ENCODE measurements at regions not wholly inside any gene's neighbourhood (a gene's known extent, or its start where the extent isn't known, plus 50 kb on each side); places are given as distances from the start of the nearest gene placed in this dataset.

DNA sequence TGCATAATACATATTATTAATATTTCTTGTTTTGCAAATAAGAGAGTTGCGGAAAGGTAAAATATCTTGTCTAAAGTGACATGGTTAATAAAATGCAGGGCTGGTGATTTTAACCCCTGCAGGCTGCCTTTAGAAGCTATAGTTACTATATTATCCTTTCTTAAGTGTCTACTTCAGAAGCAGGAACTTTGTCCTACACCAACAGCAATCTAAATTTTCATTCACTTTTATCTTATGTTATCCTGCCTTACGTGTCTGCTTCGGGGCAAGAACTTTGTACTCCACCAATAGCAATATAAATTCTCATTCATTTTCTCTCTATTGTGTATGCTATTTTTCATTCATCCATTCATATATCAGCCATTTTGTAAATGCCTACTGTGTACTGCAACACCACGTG is 719.5 kb downstream of the TLR4 start:
- Histone ChIP-seq H3K36me3 (ENCODE audit: control insufficient read depth, insufficient read depth, low read length) (no peaks in the 10 kb centered on the region), H3K27ac (ENCODE audit: low read depth, low read length, severe bottlenecking) (no peak overlapping the region), H3K4me3 (ENCODE audit: extremely low read depth, insufficient read depth, low read length, poor library complexity, severe bottlenecking) (no peak overlapping the region), H3K9me3 (ENCODE audit: control insufficient read depth, low read length) (no peaks in the 10 kb centered on the region), H3K4me1 (ENCODE audit: control insufficient read depth, insufficient read depth, low read length, poor library complexity, severe bottlenecking) (no peaks in the 10 kb centered on the region)
- 94 to 100% methylated on average over 2 of the region's 4 CpGs for WGBS, 2 experiments (ENCODE audit: insufficient coverage in 2 of 2)

DNA sequence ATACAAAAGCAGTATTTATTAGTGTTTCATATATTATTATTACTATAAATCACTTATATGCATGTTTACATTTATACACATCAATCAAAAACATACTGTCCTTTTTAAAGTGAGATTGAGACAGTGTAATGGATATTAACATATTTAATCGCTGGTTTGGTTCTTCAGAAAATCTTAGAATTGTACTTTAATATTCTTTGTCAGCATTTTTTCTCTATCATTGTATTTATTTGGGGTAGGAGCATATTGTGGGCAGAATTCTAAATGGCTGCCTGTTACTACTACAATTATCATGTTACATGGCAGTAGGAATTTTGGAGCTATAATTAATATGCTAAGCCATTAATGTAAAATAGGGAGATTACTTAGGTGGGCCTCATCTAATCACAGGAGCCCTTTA is 722.6 kb downstream of the TLR4 start:
- Histone ChIP-seq H3K9me3 (ENCODE audit: control insufficient read depth, low read length) (no peaks in the 10 kb centered on the region), H3K4me1 (ENCODE audit: control insufficient read depth, insufficient read depth, low read length, poor library complexity, severe bottlenecking) (no peaks in the 10 kb centered on the region), H3K27ac (ENCODE audit: low read depth, low read length, severe bottlenecking) (no peak overlapping the region), H3K36me3 (ENCODE audit: control insufficient read depth, insufficient read depth, low read length) (no peaks in the 10 kb centered on the region), H3K4me3 (ENCODE audit: extremely low read depth, insufficient read depth, low read length, poor library complexity, severe bottlenecking) (no peak overlapping the region)
- WGBS, 2 experiments (ENCODE audit: insufficient coverage in 2 of 2): no CpG with 5 or more reads among the region's 1 CpG

DNA sequence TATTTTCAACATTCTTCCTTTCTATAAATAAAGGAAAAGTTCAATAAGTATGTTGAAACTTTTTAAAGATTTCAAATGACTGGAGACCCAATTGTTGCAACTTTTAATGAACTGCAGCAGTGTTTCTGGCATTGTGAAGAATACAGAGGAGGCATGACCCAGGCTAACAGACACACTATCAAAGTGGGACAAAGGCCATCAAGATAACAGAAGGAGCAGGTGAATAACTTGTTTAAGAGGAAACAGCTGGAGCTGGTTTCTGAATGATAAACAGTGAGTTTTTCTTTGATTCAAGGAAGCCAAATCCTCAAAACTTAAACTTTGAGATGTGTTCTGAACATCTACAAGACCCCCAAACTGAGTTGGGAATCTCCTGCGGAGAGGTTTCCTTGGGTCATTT is 734.6 kb downstream of the TLR4 start:
- no peaks in the 10 kb centered on the region for H3K4me1 ChIP-seq (ENCODE audit: control insufficient read depth, insufficient read depth, low read length, poor library complexity, severe bottlenecking)
- no peak overlapping the region for H3K27ac ChIP-seq (ENCODE audit: low read depth, low read length, severe bottlenecking)
- H3K36me3 ChIP-seq (ENCODE audit: control insufficient read depth, insufficient read depth, low read length): no peaks in the 10 kb centered on the region
- H3K9me3 ChIP-seq (ENCODE audit: control insufficient read depth, low read length): no peaks in the 10 kb centered on the region
- no peak overlapping the region for H3K4me3 ChIP-seq (ENCODE audit: extremely low read depth, insufficient read depth, low read length, poor library complexity, severe bottlenecking)
- WGBS, 2 experiments (ENCODE audit: insufficient coverage in 2 of 2): 80% methylated on average over 1 of the region's 1 CpG; no CpG with 5 or more reads in 1 of the 2 experiments

DNA sequence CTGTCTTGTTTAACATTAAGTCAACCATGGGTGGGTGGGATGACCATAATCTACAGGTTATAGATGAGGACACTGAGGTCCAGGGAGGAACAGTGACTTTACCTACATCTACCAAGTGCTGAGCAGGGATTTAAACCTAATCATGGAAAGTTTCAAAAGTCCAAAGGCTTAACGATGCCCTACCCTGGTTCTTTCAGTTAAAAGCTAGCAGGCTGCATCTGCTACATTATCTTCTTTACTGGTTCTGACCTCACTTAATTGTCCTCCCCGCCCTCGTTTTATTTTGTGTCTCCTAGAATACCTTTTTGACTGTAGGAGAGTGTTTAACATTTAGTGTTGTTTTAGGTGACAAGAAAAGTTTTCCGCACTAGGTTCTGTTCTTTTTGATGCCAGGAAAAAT is 735.2 kb downstream of the TLR4 start:
- 88 to 100% methylated on average over 1 of the region's 4 CpGs for WGBS, 2 experiments (ENCODE audit: insufficient coverage in 2 of 2)
- no peaks in the 10 kb centered on the region for H3K36me3 ChIP-seq (ENCODE audit: control insufficient read depth, insufficient read depth, low read length)
- no peaks in the 10 kb centered on the region for H3K9me3 ChIP-seq (ENCODE audit: control insufficient read depth, low read length)
- H3K4me1 ChIP-seq (ENCODE audit: control insufficient read depth, insufficient read depth, low read length, poor library complexity, severe bottlenecking): no peaks in the 10 kb centered on the region
- H3K4me3 ChIP-seq (ENCODE audit: extremely low read depth, insufficient read depth, low read length, poor library complexity, severe bottlenecking): no peak overlapping the region
- no peak overlapping the region for H3K27ac ChIP-seq (ENCODE audit: low read depth, low read length, severe bottlenecking)

DNA sequence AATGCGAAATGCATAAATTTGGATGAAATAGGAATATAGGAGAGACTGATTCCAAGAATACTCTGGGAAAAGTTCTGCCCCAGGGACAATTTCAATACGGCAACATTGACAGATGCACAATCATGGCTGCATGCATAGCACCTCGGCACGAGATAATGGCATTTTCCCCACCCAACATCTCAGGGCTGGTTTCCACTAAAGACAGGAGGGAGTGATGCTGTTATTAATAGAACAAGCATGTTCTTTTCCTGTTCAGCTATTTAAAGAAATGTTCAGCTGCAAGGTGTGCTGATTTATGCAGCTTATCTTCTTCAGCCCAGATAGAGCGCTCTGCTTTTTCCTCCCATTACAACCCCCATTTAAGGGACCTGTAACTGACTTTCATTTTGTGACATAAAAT is 740.2 kb downstream of the TLR4 start:
- Histone ChIP-seq H3K27ac (ENCODE audit: low read depth, low read length, severe bottlenecking) (no peak overlapping the region), H3K9me3 (ENCODE audit: control insufficient read depth, low read length) (no peaks in the 10 kb centered on the region), H3K36me3 (ENCODE audit: control insufficient read depth, insufficient read depth, low read length) (no peaks in the 10 kb centered on the region), H3K4me1 (ENCODE audit: control insufficient read depth, insufficient read depth, low read length, poor library complexity, severe bottlenecking) (no peaks in the 10 kb centered on the region), H3K4me3 (ENCODE audit: extremely low read depth, insufficient read depth, low read length, poor library complexity, severe bottlenecking) (no peak overlapping the region)
- WGBS, 2 experiments (ENCODE audit: insufficient coverage in 2 of 2): 96 to 100% methylated on average over 2 to 4 of the region's 5 CpGs

DNA sequence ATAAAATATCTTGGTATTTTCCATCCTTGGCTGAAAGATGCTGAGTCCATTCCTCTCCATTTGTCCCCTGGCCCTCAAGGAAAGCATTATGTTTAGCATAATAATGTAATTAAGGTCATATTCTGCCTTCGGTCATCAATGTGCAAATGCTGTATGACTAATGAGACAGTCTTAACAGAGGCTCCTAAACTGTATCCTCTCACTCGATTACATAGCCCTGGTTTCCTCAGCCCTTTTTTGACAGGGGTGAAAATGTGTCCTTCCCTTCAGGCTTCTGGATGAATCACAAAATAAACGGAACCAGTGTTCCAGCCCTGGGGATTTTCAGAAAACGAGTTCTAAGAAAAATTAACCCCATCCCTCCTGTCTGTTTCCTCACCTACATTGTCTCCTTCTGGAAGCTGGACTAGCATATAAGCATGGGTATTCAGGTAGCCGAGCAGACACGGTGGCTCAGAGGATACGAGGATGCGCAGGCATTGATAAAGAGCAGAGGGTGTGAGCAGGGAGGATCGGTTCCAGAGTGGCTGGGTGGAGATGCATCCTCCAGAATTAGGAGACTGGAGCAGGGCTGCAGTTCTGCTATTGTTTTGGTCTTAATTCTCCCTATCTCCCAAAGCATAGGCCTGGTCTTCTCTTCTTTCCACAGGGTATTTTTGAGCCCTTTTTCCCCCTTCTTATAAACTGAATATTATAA is 742.9 kb downstream of the TLR4 start:
- 77 to 83% methylated on average over 7 to 8 of the region's 9 CpGs for WGBS, 2 experiments (ENCODE audit: insufficient coverage in 2 of 2)
- no peaks in the 10 kb centered on the region for H3K36me3 ChIP-seq (ENCODE audit: control insufficient read depth, insufficient read depth, low read length)
- no peaks in the 10 kb centered on the region for H3K9me3 ChIP-seq (ENCODE audit: control insufficient read depth, low read length)
- no peak overlapping the region for H3K27ac ChIP-seq (ENCODE audit: low read depth, low read length, severe bottlenecking)
- no peak overlapping the region for H3K4me3 ChIP-seq (ENCODE audit: extremely low read depth, insufficient read depth, low read length, poor library complexity, severe bottlenecking)
- H3K4me1 ChIP-seq (ENCODE audit: control insufficient read depth, insufficient read depth, low read length, poor library complexity, severe bottlenecking): no peaks in the 10 kb centered on the region

DNA sequence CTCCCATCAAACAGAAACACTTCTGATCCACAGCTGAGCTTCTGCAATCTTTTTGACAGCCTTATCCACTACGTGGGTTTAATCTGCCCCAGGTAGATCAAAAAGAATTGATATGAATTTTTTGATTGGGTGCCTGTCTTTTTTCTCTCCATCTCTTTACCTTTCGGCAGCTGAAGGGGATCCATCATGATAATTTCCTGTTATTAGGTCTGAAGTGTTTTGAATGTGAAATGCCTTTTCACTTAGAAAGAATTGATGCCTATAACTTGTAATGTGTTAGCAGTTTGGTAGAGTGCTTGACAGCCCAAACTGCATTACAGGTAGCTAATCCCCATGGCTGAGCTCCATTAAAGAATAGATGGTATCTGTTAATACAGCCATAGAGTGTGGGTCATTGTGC is 745.4 kb downstream of the TLR4 start:
- Histone ChIP-seq H3K4me3 (ENCODE audit: extremely low read depth, insufficient read depth, low read length, poor library complexity, severe bottlenecking) (no peak overlapping the region), H3K27ac (ENCODE audit: low read depth, low read length, severe bottlenecking) (no peak overlapping the region), H3K4me1 (ENCODE audit: control insufficient read depth, insufficient read depth, low read length, poor library complexity, severe bottlenecking) (no peaks in the 10 kb centered on the region), H3K36me3 (ENCODE audit: control insufficient read depth, insufficient read depth, low read length) (no peaks in the 10 kb centered on the region), H3K9me3 (ENCODE audit: control insufficient read depth, low read length) (no peaks in the 10 kb centered on the region)
- 100% methylated on average over 1 of the region's 2 CpGs; no CpG with 5 or more reads in 1 of the 2 experiments for WGBS, 2 experiments (ENCODE audit: insufficient coverage in 2 of 2)

DNA sequence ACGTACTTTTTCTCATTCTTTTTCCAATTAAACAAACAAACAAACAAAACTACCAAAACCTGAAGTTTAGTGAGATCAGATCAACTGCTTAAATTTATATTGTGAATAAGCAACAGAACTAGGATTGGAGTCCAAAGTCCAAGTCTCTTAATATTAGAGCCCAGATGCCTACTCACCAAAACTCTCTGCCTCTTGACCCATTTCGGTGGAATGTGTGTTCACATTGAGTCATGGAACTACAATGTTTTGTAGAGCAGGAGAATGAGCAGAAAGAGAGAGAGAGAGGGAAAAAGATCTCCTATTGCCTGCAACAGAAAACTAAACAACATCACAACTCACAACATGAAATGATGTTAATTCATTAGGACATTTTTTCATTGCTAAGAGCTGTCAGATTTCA is 751.1 kb downstream of the TLR4 start:
- no peaks in the 10 kb centered on the region for H3K36me3 ChIP-seq (ENCODE audit: control insufficient read depth, insufficient read depth, low read length)
- no peaks in the 10 kb centered on the region for H3K4me1 ChIP-seq (ENCODE audit: control insufficient read depth, insufficient read depth, low read length, poor library complexity, severe bottlenecking)
- H3K4me3 ChIP-seq (ENCODE audit: extremely low read depth, insufficient read depth, low read length, poor library complexity, severe bottlenecking): no peak overlapping the region
- 100% methylated on average over 1 of the region's 2 CpGs for WGBS, 2 experiments (ENCODE audit: insufficient coverage in 2 of 2)
- H3K27ac ChIP-seq (ENCODE audit: low read depth, low read length, severe bottlenecking): no peak overlapping the region
- no peaks in the 10 kb centered on the region for H3K9me3 ChIP-seq (ENCODE audit: control insufficient read depth, low read length)

DNA sequence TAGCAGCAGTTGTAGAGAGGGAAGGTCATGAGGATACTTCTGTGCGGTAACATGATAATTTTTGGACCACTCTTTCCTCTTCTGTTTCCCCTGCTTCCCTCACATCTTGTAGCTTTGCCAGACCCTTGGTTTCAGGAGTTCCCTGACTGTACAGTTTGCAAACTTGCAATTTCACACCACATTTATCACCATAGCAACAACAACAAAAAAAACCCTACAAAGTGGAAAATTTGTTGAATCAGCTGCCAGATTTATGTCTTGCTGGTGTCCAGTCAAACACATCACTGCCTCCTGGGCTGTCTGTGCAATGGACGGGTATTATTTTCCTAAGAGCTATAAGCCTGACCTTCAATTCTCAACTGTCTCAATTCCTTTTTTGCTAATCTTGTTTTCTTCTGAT is 751.6 kb downstream of the TLR4 start:
- Histone ChIP-seq H3K4me3 (ENCODE audit: extremely low read depth, insufficient read depth, low read length, poor library complexity, severe bottlenecking) (no peak overlapping the region), H3K36me3 (ENCODE audit: control insufficient read depth, insufficient read depth, low read length) (no peaks in the 10 kb centered on the region), H3K4me1 (ENCODE audit: control insufficient read depth, insufficient read depth, low read length, poor library complexity, severe bottlenecking) (no peaks in the 10 kb centered on the region), H3K27ac (ENCODE audit: low read depth, low read length, severe bottlenecking) (no peak overlapping the region), H3K9me3 (ENCODE audit: control insufficient read depth, low read length) (no peaks in the 10 kb centered on the region)
- 79 to 92% methylated on average over 1 to 2 of the region's 2 CpGs for WGBS, 2 experiments (ENCODE audit: insufficient coverage in 2 of 2)

DNA sequence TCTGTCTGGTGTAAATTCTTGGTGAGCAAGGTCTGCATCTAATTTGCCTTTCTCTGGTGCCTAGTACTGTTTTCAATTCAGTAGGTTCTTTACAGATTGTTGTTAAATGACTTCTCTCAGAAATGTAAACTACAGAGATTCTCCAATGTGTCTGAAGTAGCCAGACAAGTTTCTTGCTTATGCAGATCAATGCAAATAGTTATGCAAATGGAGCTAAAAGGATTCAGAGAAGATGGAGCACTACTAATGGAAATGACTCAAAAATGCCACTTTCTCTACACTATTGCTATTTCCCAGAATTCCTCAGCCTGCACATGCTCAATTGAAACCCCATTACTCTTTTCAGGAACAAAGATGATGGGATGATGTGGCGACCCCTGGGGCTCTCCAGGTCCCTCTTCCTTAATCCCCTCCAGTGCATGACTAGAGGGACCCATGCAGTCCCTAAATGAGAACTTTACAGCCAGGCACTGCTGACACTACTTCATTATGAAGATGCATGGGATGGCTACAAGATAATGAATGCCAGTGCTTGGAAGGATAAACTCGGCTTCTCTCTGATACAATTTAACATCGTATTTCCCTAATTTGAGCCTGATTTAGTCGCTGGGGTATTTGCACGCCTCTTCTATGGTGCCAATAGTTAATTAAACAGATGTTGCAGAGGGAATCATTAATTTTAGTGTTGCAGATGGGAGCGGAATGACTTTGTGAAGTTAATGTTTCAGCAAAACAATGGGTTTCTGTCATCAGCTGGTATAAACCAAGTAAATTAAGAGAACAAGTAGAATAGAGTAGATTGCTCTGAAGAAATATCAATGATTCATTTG is 753.2 kb downstream of the TLR4 start:
- H3K27ac ChIP-seq (ENCODE audit: low read depth, low read length, severe bottlenecking): no peak overlapping the region
- no peak overlapping the region for H3K4me3 ChIP-seq (ENCODE audit: extremely low read depth, insufficient read depth, low read length, poor library complexity, severe bottlenecking)
- H3K9me3 ChIP-seq (ENCODE audit: control insufficient read depth, low read length): no peaks in the 10 kb centered on the region
- no peaks in the 10 kb centered on the region for H3K4me1 ChIP-seq (ENCODE audit: control insufficient read depth, insufficient read depth, low read length, poor library complexity, severe bottlenecking)
- 88 to 93% methylated on average over 5 to 6 of the region's 6 CpGs for WGBS, 2 experiments (ENCODE audit: insufficient coverage in 2 of 2)
- H3K36me3 ChIP-seq (ENCODE audit: control insufficient read depth, insufficient read depth, low read length): no peaks in the 10 kb centered on the region

DNA sequence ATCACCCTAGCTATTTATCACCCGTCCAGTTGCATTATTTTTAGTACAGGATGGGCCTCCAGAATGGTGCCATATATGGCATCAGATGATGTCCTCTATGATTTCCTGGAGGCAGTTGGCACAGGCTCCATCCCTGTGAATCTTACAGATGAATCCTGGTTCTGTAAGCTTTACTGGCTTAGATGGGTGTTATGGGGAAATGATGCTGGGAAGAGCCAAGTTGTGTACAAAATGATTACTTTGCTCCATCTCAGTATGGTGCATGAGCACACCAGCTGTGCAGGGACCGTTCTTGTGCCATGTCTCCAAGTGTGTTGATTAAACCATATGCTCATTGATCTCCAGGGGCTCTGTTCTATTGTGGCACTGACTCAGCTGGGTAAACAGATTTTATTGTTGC is 755.7 kb downstream of the TLR4 start:
- H3K9me3 ChIP-seq (ENCODE audit: control insufficient read depth, low read length): no peaks in the 10 kb centered on the region
- 96% methylated on average over 2 of the region's 2 CpGs; no CpG with 5 or more reads in 1 of the 2 experiments for WGBS, 2 experiments (ENCODE audit: insufficient coverage in 2 of 2)
- no peak overlapping the region for H3K27ac ChIP-seq (ENCODE audit: low read depth, low read length, severe bottlenecking)
- H3K4me1 ChIP-seq (ENCODE audit: control insufficient read depth, insufficient read depth, low read length, poor library complexity, severe bottlenecking): no peaks in the 10 kb centered on the region
- no peak overlapping the region for H3K4me3 ChIP-seq (ENCODE audit: extremely low read depth, insufficient read depth, low read length, poor library complexity, severe bottlenecking)
- H3K36me3 ChIP-seq (ENCODE audit: control insufficient read depth, insufficient read depth, low read length): no peaks in the 10 kb centered on the region
